Duodenal mucosa (tissue), 2 donors: ENCODE measurements at regions not wholly inside any gene's neighbourhood (a gene's known extent, or its start where the extent isn't known, plus 50 kb on each side); places are given as distances from the start of the nearest gene placed in this dataset.
"Not testable (repeated sequence)": the region's sequence is repeated elsewhere in the genome, so short reads cannot be mapped to it uniquely, and the experiment has no call there.

ENCODE experiments used
- H3K27ac ChIP-seq: one replicate; pipeline ENCODE4 v1.7.0; 2013; ENCODE audit warnings: low read depth, low read length
- H3K27me3 ChIP-seq, 2 donors: one replicate each; pipeline ENCODE4 v1.7.0; 2013; ENCODE audit warnings: low read length in 2 of 2, control low read depth in 1 of 2; ENCODE audit not compliant: insufficient read depth in 2 of 2, control insufficient read depth in 1 of 2
- H3K36me3 ChIP-seq, 2 donors: one replicate each; pipeline ENCODE4 v1.7.0; 2013; ENCODE audit warnings: low read length in 2 of 2, control low read depth in 1 of 2; ENCODE audit not compliant: insufficient read depth in 2 of 2, control insufficient read depth in 1 of 2
- H3K4me1 ChIP-seq, 2 donors: one replicate each; pipeline ENCODE4 v1.7.0; 2013; ENCODE audit warnings: low read length in 2 of 2, control low read depth in 1 of 2; ENCODE audit not compliant: insufficient read depth in 2 of 2, control insufficient read depth in 1 of 2
- H3K4me3 ChIP-seq, 2 donors: one replicate each; pipeline ENCODE4 v1.7.0; 2013; ENCODE audit warnings: low read length in 2 of 2, low read depth in 1 of 2
- H3K9ac ChIP-seq, 2 donors: one replicate each; pipeline ENCODE4 v1.7.0; 2013; ENCODE audit warnings: low read length in 2 of 2, low read depth in 1 of 2
- H3K9me3 ChIP-seq, 2 donors: one replicate each; pipeline ENCODE4 v1.7.0; 2013; ENCODE audit warnings: low read length in 2 of 2, control low read depth in 1 of 2; ENCODE audit not compliant: control insufficient read depth in 1 of 2

DNA sequence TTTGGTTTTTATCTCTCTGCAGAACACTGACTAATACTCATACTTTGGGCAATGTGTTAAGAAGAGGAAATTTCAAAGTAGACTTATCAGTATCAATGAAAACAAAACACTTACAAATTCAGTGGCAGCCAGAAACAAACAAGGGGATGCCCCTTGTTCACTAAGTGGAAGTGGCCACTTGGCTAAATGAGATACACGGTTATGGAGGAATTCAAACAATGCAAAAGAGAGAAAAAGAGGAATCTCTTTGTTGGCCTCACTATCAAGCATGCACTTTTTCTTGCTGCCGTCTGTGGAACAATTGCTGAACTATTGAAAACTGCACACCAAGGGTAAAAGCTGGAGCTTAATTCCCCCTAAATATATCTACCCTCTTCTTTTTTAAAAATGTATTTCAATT lies 2044.9 kb upstream of the CDH6 start:
- Histone ChIP-seq H3K4me3 (no peak overlapping the region), H3K9me3 (peaks cover 5% of the 10 kb centered on the region in 2 donors), H3K27me3 (no peaks in the 10 kb centered on the region), H3K9ac (no peak overlapping the region), H3K36me3 (no peaks in the 10 kb centered on the region), H3K27ac (no peak overlapping the region), H3K4me1 (no peaks in the 10 kb centered on the region)

DNA sequence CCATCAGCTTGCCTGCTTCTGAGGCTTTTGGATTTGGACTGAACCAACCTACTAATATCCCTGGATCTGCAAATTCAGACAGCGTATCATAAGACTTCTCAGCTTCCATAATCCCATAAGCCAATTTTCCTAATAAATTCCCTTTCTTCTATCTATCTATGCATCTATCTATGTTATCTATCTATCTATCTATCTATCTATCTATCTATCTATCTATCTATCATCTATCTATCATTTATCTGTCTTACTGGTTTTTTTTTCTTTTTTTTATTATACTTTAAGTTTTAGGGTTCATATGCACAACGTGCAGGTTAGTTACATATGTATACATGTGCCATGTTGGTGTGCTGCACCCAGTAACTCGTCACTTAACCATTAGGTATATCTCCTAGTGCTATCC lies 2045.4 kb upstream of the CDH6 start:
- no peak overlapping the region for H3K4me3 ChIP-seq

DNA sequence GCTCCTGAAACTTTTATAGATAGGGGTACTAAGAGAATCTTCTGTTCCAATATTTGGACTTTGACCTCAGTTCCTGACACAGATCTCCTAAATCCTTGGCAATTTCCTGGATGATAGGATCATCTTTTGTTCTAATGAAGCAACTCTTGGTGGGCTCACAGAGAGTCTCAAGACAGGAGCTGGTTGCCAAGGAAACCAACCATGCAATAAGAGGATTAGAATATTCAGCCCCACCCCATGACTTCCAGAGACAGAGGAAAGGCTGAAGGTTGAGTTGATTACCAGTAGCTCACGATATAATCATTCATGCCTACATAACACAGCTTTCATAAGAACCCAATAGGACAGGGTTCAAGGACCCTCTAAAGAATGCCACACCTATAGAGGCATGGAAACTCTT lies 2050.2 kb upstream of the CDH6 start:
- Histone ChIP-seq H3K27ac (no peak overlapping the region), H3K4me1 (no peaks in the 10 kb centered on the region), H3K9ac (no peak overlapping the region), H3K4me3 (no peak overlapping the region), H3K27me3 (no peaks in the 10 kb centered on the region), H3K9me3 (peaks cover 3 to 8% of the 10 kb centered on the region in 2 donors), H3K36me3 (no peaks in the 10 kb centered on the region)

More for the DNA sequence above, 2045.4 kb upstream of the CDH6 start:
- Histone ChIP-seq H3K4me1 (no peaks in the 10 kb centered on the region), H3K9ac (no peak overlapping the region), H3K36me3 (no peaks in the 10 kb centered on the region), H3K27me3 (no peaks in the 10 kb centered on the region), H3K27ac (no peak overlapping the region), H3K9me3 (peaks cover 5 to 8% of the 10 kb centered on the region in 2 donors)

DNA sequence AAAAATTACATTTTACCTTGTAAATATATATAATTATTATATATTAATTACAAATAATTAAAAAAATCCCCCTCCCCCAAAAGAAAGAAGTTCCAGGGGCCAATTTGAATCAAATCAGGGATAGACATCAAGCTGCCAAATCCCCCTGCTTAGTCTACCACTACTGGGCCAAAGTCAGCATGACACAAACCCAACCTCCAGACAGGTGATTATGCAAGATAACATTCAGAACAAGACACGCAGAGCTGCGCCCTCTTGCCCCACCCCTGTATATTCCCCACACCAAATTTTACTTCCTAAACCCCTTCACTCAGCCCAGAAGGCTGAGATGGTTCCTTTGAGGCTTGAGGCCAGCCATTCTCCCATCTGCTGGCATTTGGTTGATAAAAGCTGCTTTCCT lies 2059.1 kb upstream of the CDH6 start:
- peaks cover 0 to 9% of the 10 kb centered on the region in 2 donors for H3K9me3 ChIP-seq
- H3K4me3 ChIP-seq: no peak overlapping the region
- H3K27me3 ChIP-seq: no peaks in the 10 kb centered on the region
- no peak overlapping the region for H3K27ac ChIP-seq
- H3K9ac ChIP-seq: no peak overlapping the region
- no peaks in the 10 kb centered on the region for H3K4me1 ChIP-seq
- H3K36me3 ChIP-seq: no peaks in the 10 kb centered on the region

DNA sequence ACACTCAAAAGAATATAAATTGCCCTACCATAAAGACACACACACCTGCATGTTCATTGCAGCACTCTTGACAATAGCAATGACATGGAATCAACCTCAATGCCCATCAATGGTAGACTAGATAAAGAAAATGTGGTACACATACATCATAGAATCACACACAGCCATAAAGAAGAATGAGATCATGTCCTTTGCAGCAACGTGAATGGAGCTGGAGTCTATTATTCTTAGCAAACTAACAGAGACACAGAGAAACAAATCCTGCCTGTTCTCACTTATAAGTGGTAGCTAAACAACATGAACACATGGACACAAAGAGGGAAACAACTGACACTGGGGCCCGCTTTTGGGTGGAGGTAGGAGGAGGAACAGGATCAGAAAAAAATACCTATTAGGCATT lies 2062.2 kb upstream of the CDH6 start:
- Histone ChIP-seq H3K36me3 (no peaks in the 10 kb centered on the region), H3K4me1 (no peaks in the 10 kb centered on the region), H3K27me3 (no peaks in the 10 kb centered on the region), H3K9ac (no peak overlapping the region), H3K9me3 (peaks cover 0 to 2% of the 10 kb centered on the region in 2 donors), H3K27ac (no peak overlapping the region), H3K4me3 (no peak overlapping the region)

DNA sequence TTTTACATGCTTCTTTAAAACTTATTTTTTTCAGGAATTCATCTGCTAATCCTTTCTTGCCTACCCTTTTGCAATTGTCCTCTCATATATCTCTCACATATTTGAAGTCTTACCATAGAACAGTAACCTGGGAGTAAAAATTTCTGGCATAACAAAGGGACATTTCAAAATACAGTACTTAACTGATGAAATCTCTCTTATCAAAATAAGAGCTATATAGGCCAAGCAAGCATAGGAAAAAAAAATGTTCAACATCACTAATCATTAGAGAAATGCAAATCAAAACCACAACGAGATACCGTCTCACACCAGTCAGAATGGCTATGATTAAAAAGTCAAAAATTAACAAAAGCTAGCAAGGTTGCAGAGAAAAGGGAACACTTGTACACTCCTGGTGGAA lies 2062.7 kb upstream of the CDH6 start:
- no peak overlapping the region for H3K9ac ChIP-seq
- no peak overlapping the region for H3K4me3 ChIP-seq
- no peaks in the 10 kb centered on the region for H3K27me3 ChIP-seq
- H3K27ac ChIP-seq: no peak overlapping the region
- no peaks in the 10 kb centered on the region for H3K36me3 ChIP-seq
- H3K9me3 ChIP-seq: peaks cover 0 to 2% of the 10 kb centered on the region in 2 donors
- no peaks in the 10 kb centered on the region for H3K4me1 ChIP-seq

DNA sequence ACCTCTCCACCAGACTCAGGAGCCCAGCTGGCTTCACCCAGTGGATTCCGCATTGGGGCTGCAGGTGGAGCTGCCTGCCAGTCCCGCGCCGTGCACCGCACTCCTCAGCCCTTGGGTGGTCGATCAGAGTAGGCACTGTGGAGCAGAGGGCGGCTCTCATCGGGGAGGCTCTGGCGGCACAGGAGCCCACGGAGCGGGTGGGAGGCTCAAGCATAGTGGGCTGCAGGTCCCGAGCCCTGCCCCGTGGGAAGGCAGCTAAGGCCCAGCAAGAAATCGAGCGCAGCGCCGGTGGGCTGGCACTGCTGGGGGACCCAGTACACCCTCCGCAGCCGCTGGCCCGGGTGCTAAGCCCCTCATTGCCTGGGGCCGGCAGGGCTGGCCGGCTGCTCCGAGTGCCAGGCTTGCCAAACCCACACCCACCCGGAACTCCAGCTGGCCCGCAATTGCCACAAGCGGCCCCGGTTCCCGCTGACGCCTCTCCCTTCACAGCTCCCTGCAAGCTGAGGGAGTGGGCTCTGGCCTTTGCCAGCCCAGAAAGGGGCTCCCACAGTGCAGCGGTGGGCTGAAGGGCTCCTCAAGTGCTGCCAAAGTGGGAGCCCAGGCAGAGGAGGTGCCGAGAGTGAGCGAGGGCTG lies 2065.8 kb upstream of the CDH6 start:
- H3K27ac ChIP-seq, H3K9me3 ChIP-seq, H3K4me1 ChIP-seq, H3K9ac ChIP-seq, H3K27me3 ChIP-seq, H3K4me3 ChIP-seq, H3K36me3 ChIP-seq: not testable (repeated sequence)

DNA sequence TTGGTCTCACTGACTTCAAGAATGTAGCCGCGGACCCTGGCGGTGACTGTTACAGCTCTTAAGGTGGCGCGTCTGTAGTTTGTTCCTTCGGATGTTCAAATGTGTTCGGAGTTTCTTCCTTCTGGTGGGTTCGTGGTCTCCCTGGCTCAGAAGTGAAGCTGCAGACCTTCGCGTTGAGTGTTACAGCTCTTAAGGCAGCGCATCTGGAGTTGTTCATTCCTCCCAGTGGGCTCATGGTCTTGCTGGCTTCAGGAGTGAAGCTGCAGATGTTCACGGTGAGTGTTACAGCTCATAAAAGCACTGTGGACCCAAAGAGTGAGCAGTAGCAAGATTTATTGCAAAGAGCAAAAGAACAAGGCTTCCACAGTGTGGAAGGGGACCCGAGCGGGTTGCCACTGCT lies 2067.0 kb upstream of the CDH6 start:
- H3K4me3 ChIP-seq, H3K36me3 ChIP-seq, H3K27ac ChIP-seq, H3K9ac ChIP-seq, H3K9me3 ChIP-seq, H3K27me3 ChIP-seq, H3K4me1 ChIP-seq: not testable (repeated sequence)

DNA sequence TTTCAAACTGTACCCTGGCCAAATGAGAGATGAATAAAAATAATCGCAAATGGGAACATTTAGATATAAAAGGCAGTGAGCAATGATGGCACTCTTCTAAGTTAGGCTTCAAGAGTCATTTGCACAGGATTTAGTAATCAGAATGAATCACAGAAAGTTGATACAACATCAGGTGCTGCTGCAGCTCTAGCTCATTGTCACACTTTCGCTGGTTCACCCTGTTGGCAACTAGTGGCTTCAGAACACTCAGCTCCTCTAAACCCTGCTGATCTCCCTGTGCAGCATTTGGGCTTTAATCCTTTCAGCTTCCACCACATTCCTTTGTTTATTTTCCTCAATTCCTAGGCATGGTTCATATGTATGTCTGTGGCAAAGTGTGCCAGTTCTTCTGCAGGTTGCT lies 2071.2 kb upstream of the CDH6 start:
- Histone ChIP-seq H3K36me3 (no peaks in the 10 kb centered on the region), H3K9me3 (peaks cover 0 to 4% of the 10 kb centered on the region in 2 donors), H3K27me3 (no peaks in the 10 kb centered on the region), H3K4me3 (no peak overlapping the region), H3K9ac (no peak overlapping the region), H3K4me1 (no peaks in the 10 kb centered on the region), H3K27ac (no peak overlapping the region)

DNA sequence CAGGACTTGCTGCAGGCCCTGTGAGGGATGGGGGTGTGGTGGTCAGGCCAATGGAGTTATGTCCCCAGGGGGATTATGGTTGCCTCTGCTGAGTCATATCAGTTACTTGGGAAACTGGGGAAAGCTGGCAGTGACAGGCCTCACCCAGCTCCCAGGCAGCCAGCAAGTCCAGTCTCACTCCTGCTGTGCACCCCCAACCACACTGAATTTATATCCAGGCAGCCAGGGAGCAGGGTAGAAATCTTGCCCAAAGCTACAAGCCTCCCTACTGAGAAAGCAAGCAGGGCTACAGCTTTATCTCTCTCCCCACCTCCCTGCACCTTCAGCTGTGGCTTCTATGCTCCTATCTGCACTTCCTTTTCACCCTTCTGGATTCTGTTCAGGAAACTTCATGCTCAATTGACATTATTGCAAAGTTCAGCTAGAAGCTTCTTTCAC lies 2076.0 kb upstream of the CDH9 start:
- H3K4me1 ChIP-seq: no peaks in the 10 kb centered on the region
- H3K27ac ChIP-seq: no peak overlapping the region
- H3K9ac ChIP-seq: no peak overlapping the region
- H3K36me3 ChIP-seq: no peaks in the 10 kb centered on the region
- no peak overlapping the region for H3K4me3 ChIP-seq
- no peaks in the 10 kb centered on the region for H3K27me3 ChIP-seq
- peaks cover 0 to 10% of the 10 kb centered on the region in 2 donors for H3K9me3 ChIP-seq

DNA sequence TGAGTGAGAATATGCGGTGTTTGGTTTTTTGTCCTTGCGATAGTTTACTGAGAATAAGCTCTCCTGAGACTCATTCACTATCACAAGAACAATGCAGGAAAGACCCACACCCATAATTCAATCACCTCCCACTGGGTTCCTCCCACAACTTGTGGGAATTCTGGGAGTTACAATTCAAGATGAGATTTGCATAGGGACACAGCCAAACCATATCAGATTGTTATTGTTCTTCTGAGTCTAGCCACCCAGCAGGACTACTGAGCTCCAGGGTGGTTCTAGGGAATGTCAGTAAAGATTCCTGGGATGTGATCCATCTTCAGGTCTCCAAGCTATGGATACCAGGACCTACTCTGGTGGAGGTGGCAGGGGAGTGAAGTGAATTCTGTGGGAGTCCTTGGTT lies 2075.1 kb upstream of the CDH9 start:
- Histone ChIP-seq H3K9ac (no peak overlapping the region), H3K36me3 (no peaks in the 10 kb centered on the region), H3K4me3 (no peak overlapping the region)

More for the DNA sequence above, 2075.1 kb upstream of the CDH9 start:
- peaks cover 0 to 13% of the 10 kb centered on the region in 2 donors for H3K9me3 ChIP-seq
- H3K27ac ChIP-seq: no peak overlapping the region
- H3K27me3 ChIP-seq: no peaks in the 10 kb centered on the region
- H3K4me1 ChIP-seq: no peaks in the 10 kb centered on the region
